HepG2 (cell line): ENCODE measurements at regions not wholly inside any gene's neighbourhood (a gene's known extent, or its start where the extent isn't known, plus 50 kb on each side); places are given as distances from the start of the nearest gene placed in this dataset.

ENCODE experiments used
- CAMTA2 ChIP-seq: sonication (generic); formaldehyde crosslinking; IDR thresholded peaks from 2 replicates; pipeline ENCODE4 v1.4.0; 2020; ENCODE audit warnings: mild to moderate bottlenecking, missing genetic modification reagents, borderline replicate concordance
- CCAR2 ChIP-seq: fragments of 200-400 bp; formaldehyde crosslinking; optimal IDR thresholded peaks from 2 replicates; pipeline ENCODE3; 2018; ENCODE audit warnings: low read depth, mild to moderate bottlenecking, low read length, moderate library complexity
- EZH2 ChIP-seq: conservative IDR thresholded peaks from 2 replicates; pipeline ENCODE4 v1.6.1; 2012; ENCODE audit warnings: mild to moderate bottlenecking, low read depth, low read length, moderate library complexity
- HDAC1 ChIP-seq: sonication (generic); formaldehyde crosslinking; IDR thresholded peaks from 2 replicates; pipeline ENCODE4 v1.5.1; 2020; ENCODE audit warnings: mild to moderate bottlenecking, missing genetic modification reagents
- MEIS2 ChIP-seq: sonication (generic); formaldehyde crosslinking; IDR thresholded peaks from 2 replicates; pipeline ENCODE4 v1.9.0; 2021; ENCODE audit warnings: mild to moderate bottlenecking, missing genetic modification reagents
- POLR2AphosphoS5 ChIP-seq: IDR thresholded peaks from 2 replicates; pipeline ENCODE4 v1.6.1; 2012; ENCODE audit warnings: low read depth, low read length
- SRSF9 ChIP-seq: fragments of 200-400 bp; formaldehyde crosslinking; IDR thresholded peaks from 2 replicates; pipeline ENCODE4 v1.6.1; 2018; ENCODE audit warnings: borderline replicate concordance, mild to moderate bottlenecking, low read depth, low read length; ENCODE audit not compliant: insufficient read depth, poor library complexity, severe bottlenecking
- TEAD3 ChIP-seq: optimal IDR thresholded peaks from 2 replicates; pipeline ENCODE3; 2016; ENCODE audit warnings: borderline replicate concordance
- ZNF331 ChIP-seq: sonication (generic); formaldehyde crosslinking; IDR thresholded peaks from 2 replicates; pipeline ENCODE4 v1.4.0; 2020; ENCODE audit warnings: missing genetic modification reagents
- ZNF816 ChIP-seq: sonication (generic); formaldehyde crosslinking; IDR thresholded peaks from 2 replicates; pipeline ENCODE4 v1.8.0; 2022; ENCODE audit warnings: missing genetic modification reagents, mild to moderate bottlenecking, borderline replicate concordance
- TF ChIP-seq, protein P1 (sequence below): sonication (generic); formaldehyde crosslinking; IDR thresholded peaks from 2 replicates; pipeline ENCODE4 v1.5.0; 2020; ENCODE audit warnings: mild to moderate bottlenecking, missing genetic modification reagents, moderate library complexity
- TF ChIP-seq, protein P2 (sequence below): sonication (generic); formaldehyde crosslinking; IDR thresholded peaks from 2 replicates; pipeline ENCODE4 v1.9.0; 2021; ENCODE audit warnings: missing genetic modification reagents, borderline replicate concordance

DNA sequence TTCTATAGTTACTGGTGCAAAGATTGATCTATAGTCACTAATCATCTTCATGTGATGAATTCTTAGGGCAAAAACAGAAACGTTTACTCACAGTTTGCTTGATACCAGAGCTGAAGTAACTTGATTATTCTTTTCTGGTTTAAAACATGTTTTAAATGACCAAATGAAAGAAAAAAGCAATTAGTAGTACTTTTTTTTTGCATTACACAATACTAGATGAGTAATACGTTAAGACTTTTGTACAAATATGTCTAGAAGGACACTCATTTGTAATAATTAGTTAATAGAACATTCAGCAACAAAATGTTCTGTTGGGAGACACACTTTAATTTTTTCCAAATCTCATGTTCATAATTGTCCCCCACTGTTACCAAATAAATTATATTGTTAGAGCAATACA is 523.2 kb downstream of the SOX2 start:
- TF ChIP-seq HDAC1 (CRISPR knock-in tag) (no peak), ZNF816 (no peak), POLR2AphosphoS5 (no peak), EZH2 (no peak), CAMTA2 (CRISPR knock-in tag) (no peak), CCAR2 (no peak), SRSF9 (no peak), MEIS2 (CRISPR knock-in tag) (no peak), ZNF331 (CRISPR knock-in tag) (no peak), TEAD3 (CRISPR knock-in tag) (no peak)
- TF ChIP-seq, protein P1, sequence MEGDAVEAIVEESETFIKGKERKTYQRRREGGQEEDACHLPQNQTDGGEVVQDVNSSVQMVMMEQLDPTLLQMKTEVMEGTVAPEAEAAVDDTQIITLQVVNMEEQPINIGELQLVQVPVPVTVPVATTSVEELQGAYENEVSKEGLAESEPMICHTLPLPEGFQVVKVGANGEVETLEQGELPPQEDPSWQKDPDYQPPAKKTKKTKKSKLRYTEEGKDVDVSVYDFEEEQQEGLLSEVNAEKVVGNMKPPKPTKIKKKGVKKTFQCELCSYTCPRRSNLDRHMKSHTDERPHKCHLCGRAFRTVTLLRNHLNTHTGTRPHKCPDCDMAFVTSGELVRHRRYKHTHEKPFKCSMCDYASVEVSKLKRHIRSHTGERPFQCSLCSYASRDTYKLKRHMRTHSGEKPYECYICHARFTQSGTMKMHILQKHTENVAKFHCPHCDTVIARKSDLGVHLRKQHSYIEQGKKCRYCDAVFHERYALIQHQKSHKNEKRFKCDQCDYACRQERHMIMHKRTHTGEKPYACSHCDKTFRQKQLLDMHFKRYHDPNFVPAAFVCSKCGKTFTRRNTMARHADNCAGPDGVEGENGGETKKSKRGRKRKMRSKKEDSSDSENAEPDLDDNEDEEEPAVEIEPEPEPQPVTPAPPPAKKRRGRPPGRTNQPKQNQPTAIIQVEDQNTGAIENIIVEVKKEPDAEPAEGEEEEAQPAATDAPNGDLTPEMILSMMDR (CRISPR knock-in tag), result no peak
- TF ChIP-seq, protein P2, sequence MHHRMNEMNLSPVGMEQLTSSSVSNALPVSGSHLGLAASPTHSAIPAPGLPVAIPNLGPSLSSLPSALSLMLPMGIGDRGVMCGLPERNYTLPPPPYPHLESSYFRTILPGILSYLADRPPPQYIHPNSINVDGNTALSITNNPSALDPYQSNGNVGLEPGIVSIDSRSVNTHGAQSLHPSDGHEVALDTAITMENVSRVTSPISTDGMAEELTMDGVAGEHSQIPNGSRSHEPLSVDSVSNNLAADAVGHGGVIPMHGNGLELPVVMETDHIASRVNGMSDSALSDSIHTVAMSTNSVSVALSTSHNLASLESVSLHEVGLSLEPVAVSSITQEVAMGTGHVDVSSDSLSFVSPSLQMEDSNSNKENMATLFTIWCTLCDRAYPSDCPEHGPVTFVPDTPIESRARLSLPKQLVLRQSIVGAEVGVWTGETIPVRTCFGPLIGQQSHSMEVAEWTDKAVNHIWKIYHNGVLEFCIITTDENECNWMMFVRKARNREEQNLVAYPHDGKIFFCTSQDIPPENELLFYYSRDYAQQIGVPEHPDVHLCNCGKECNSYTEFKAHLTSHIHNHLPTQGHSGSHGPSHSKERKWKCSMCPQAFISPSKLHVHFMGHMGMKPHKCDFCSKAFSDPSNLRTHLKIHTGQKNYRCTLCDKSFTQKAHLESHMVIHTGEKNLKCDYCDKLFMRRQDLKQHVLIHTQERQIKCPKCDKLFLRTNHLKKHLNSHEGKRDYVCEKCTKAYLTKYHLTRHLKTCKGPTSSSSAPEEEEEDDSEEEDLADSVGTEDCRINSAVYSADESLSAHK, result no peak
